Ishikawa (cell line): ENCODE measurements at regions not wholly inside any gene's neighbourhood (a gene's known extent, or its start where the extent isn't known, plus 50 kb on each side); places are given as distances from the start of the nearest gene placed in this dataset.

Source experiments
- CEBPB ChIP-seq: IDR thresholded peaks from 2 replicates; pipeline ENCODE4 v1.6.1; 2012
- CREB1 ChIP-seq: IDR thresholded peaks from 2 replicates; pipeline ENCODE4 v1.6.1; 2012; ENCODE audit warnings: low read depth
- EP300 ChIP-seq: IDR thresholded peaks from 2 replicates; pipeline ENCODE4 v1.6.1; 2012; ENCODE audit warnings: borderline replicate concordance
- FOXM1 ChIP-seq: IDR thresholded peaks from 2 replicates; pipeline ENCODE4 v1.6.1; 2012; ENCODE audit warnings: low read depth, borderline replicate concordance
- MAX ChIP-seq: IDR thresholded peaks from 2 replicates; pipeline ENCODE4 v1.6.1; 2012
- NFIC ChIP-seq: IDR thresholded peaks from 2 replicates; pipeline ENCODE4 v1.6.1; 2012
- RAD21 ChIP-seq: IDR thresholded peaks from 2 replicates; pipeline ENCODE4 v1.6.1; 2012; ENCODE audit warnings: low read depth
- TAF1 ChIP-seq: IDR thresholded peaks from 2 replicates; pipeline ENCODE4 v1.6.1; 2012; ENCODE audit warnings: low read depth, mild to moderate bottlenecking
- TCF12 ChIP-seq: IDR thresholded peaks from 2 replicates; pipeline ENCODE4 v1.6.1; 2012; ENCODE audit warnings: low read depth
- YY1 ChIP-seq: IDR thresholded peaks from 2 replicates; pipeline ENCODE4 v1.6.1; 2012; ENCODE audit warnings: low read depth
- ZBTB7A ChIP-seq: IDR thresholded peaks from 2 replicates; pipeline ENCODE4 v1.6.1; 2012; ENCODE audit warnings: low read depth
- TF ChIP-seq, protein P1 (sequence below): IDR thresholded peaks from 2 replicates; pipeline ENCODE4 v1.6.1; 2012; ENCODE audit warnings: low read depth, mild to moderate bottlenecking

GRCh38 chr6:54009052-54009654 lies 102.1 kb upstream of the MLIP start:
- TF ChIP-seq NFIC (no peak), TAF1 (no peak), TCF12 (no peak), MAX (no peak), ZBTB7A (no peak), EP300 (no peak), RAD21 (no peak), CREB1 (no peak), YY1 (no peak), FOXM1 (no peak), CEBPB (no peak)
- TF ChIP-seq, protein P1, sequence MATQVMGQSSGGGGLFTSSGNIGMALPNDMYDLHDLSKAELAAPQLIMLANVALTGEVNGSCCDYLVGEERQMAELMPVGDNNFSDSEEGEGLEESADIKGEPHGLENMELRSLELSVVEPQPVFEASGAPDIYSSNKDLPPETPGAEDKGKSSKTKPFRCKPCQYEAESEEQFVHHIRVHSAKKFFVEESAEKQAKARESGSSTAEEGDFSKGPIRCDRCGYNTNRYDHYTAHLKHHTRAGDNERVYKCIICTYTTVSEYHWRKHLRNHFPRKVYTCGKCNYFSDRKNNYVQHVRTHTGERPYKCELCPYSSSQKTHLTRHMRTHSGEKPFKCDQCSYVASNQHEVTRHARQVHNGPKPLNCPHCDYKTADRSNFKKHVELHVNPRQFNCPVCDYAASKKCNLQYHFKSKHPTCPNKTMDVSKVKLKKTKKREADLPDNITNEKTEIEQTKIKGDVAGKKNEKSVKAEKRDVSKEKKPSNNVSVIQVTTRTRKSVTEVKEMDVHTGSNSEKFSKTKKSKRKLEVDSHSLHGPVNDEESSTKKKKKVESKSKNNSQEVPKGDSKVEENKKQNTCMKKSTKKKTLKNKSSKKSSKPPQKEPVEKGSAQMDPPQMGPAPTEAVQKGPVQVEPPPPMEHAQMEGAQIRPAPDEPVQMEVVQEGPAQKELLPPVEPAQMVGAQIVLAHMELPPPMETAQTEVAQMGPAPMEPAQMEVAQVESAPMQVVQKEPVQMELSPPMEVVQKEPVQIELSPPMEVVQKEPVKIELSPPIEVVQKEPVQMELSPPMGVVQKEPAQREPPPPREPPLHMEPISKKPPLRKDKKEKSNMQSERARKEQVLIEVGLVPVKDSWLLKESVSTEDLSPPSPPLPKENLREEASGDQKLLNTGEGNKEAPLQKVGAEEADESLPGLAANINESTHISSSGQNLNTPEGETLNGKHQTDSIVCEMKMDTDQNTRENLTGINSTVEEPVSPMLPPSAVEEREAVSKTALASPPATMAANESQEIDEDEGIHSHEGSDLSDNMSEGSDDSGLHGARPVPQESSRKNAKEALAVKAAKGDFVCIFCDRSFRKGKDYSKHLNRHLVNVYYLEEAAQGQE = no peak
